H1 (cell line): ENCODE measurements at regions not wholly inside any gene's neighbourhood (a gene's known extent, or its start where the extent isn't known, plus 50 kb on each side); places are given as distances from the start of the nearest gene placed in this dataset.

Source experiments
- CTCF ChIA-PET: fragments of 300-600 bp; sonication (Branson Sonifier 250); formaldehyde crosslinking; loops from one replicate; lab custom pipeline; 2021; ENCODE audit not compliant: partially characterized antibody; lab: Charles Lee
- POLR2A ChIA-PET: fragments of 300-600 bp; sonication (Branson Sonifier 250); formaldehyde crosslinking; loops from one replicate; lab custom pipeline; 2021; ENCODE audit warnings: inconsistent platforms; ENCODE audit not compliant: partially characterized antibody; lab: Charles Lee
- DNase-seq, 2 experiments: peaks; one replicate each; pipeline versions ENCODE4 v3.0.0 to v3.0.0-alpha.2; 2010 to 2022; ENCODE audit warnings: low spot score in 2 of 2, low read depth in 1 of 2, mixed read lengths in 1 of 2
- FAIRE-seq: peaks from 2 replicates; lab custom pipeline; 2011; peaks lifted over from hg19 to GRCh38; lab: Jason Lieb, UNC
- H2AFZ ChIP-seq: 2 replicates; pipeline ENCODE4 v1.8.1; 2012; ENCODE audit warnings: low read length, inconsistent platforms
- H2AK5ac ChIP-seq: 2 replicates; pipeline ENCODE4 v1.6.1; 2013; ENCODE audit warnings: low read depth, low read length
- H2BK120ac ChIP-seq: replicated peaks from 2 replicates; pipeline ENCODE3; 2013; ENCODE audit warnings: low read depth, low read length, inconsistent platforms
- H2BK12ac ChIP-seq: 2 replicates; pipeline ENCODE4 v1.6.1; 2013; ENCODE audit warnings: low read depth, low read length
- H2BK15ac ChIP-seq: 2 replicates; pipeline ENCODE4 v1.6.1; 2013; ENCODE audit warnings: low read length
- H2BK20ac ChIP-seq: 2 replicates; pipeline ENCODE4 v1.6.1; 2013; ENCODE audit warnings: low read length
- H2BK5ac ChIP-seq: 2 replicates; pipeline ENCODE4 v1.6.1; 2013; ENCODE audit warnings: low read depth, low read length
- H3K14ac ChIP-seq: 2 replicates; pipeline ENCODE4 v1.6.1; 2013; ENCODE audit warnings: inconsistent platforms; ENCODE audit not compliant: insufficient read length
- H3K18ac ChIP-seq: 2 replicates; pipeline ENCODE4 v1.6.1; 2013; ENCODE audit warnings: low read length; ENCODE audit errors: extremely low read depth
- H3K23ac ChIP-seq: 2 replicates; pipeline ENCODE4 v1.6.1; 2013; ENCODE audit warnings: inconsistent platforms; ENCODE audit not compliant: insufficient read length
- H3K23me2 ChIP-seq: 2 replicates; pipeline ENCODE4 v1.6.1; 2013; ENCODE audit warnings: low read depth, low read length
- H3K27ac ChIP-seq: 2 replicates; pipeline ENCODE4 v1.6.1; 2011; ENCODE audit warnings: low read depth, low read length, inconsistent platforms
- H3K27me3 ChIP-seq, 4 experiments: replicated peaks in 1 of 4; 1 replicate in 1 of 4; 2 replicates in 3 of 4; pipeline versions ENCODE4 v1.6.1 to v1.8.1; 2011 to 2013; ENCODE audit warnings: low read length in 3 of 4, mild to moderate bottlenecking in 3 of 4, inconsistent platforms in 2 of 4, mixed read lengths in 2 of 4, moderate library complexity in 1 of 4; ENCODE audit not compliant: control insufficient read depth in 3 of 4, insufficient read depth in 3 of 4; ENCODE audit errors: extremely low read depth in 1 of 4
- H3K36me3 ChIP-seq, 4 experiments: 2 replicates each; pipeline versions ENCODE4 v1.6.1 to v1.8.1; 2011 to 2013; ENCODE audit warnings: mild to moderate bottlenecking in 4 of 4, low read length in 3 of 4, moderate library complexity in 2 of 4, control low read depth in 1 of 4, inconsistent platforms in 1 of 4; ENCODE audit not compliant: insufficient read depth in 4 of 4, control insufficient read depth in 2 of 4
- H3K4ac ChIP-seq: replicated peaks from 2 replicates; pipeline ENCODE3; 2013; ENCODE audit warnings: low read length, low read depth, mixed read lengths, inconsistent platforms; ENCODE audit not compliant: insufficient read length
- H3K4me1 ChIP-seq, 4 experiments: replicated peaks in 1 of 4; 1 replicate in 1 of 4; 2 replicates in 3 of 4; pipeline versions ENCODE4 v1.6.1 to v1.8.1; 2011 to 2013; ENCODE audit warnings: low read length in 3 of 4, inconsistent platforms in 2 of 4, mixed read lengths in 1 of 4; ENCODE audit not compliant: insufficient read depth in 4 of 4, control insufficient read depth in 3 of 4
- H3K4me2 ChIP-seq, 2 experiments: 2 replicates each; pipeline versions ENCODE4 v1.6.1 to v1.8.1; 2011 to 2013; ENCODE audit warnings: low read depth in 2 of 2, low read length in 2 of 2, control low read depth in 1 of 2, inconsistent platforms in 1 of 2, mild to moderate bottlenecking in 1 of 2; ENCODE audit not compliant: insufficient read depth in 1 of 2
- H3K4me3 ChIP-seq, 4 experiments: fragments of 200-600, 300-600 bp in 1 of 4; sonication (generic), shearing (Covaris generic), sonication (Bioruptor Twin) in 1 of 4; 2 replicates each; pipeline versions ENCODE4 v1.5.1 to v1.8.1; 2011 to 2016; ENCODE audit warnings: low read length in 4 of 4, low read depth in 3 of 4, control low read depth in 2 of 4, inconsistent platforms in 2 of 4, mild to moderate bottlenecking in 2 of 4, mixed read lengths in 1 of 4, moderate library complexity in 1 of 4; ENCODE audit not compliant: insufficient read depth in 2 of 4; ENCODE audit errors: extremely low read depth in 1 of 4
- H3K56ac ChIP-seq: replicated peaks from 2 replicates; pipeline ENCODE3; 2013; ENCODE audit warnings: low read depth, mild to moderate bottlenecking, mixed read lengths, low read length, inconsistent platforms; ENCODE audit not compliant: insufficient read length
- H3K79me1 ChIP-seq: 2 replicates; pipeline ENCODE4 v1.6.1; 2013; ENCODE audit warnings: low read depth, low read length, control low read depth
- H3K79me2 ChIP-seq, 2 experiments: 2 replicates each; pipeline versions ENCODE4 v1.6.1 to v1.8.1; 2012 to 2013; ENCODE audit warnings: low read length in 2 of 2, mild to moderate bottlenecking in 2 of 2, inconsistent platforms in 1 of 2; ENCODE audit not compliant: insufficient read depth in 2 of 2, control insufficient read depth in 1 of 2
- H3K9ac ChIP-seq, 4 experiments: replicated peaks in 1 of 4; 1 replicate in 1 of 4; 2 replicates in 3 of 4; pipeline versions ENCODE4 v1.6.1 to v1.8.1; 2011 to 2013; ENCODE audit warnings: low read depth in 3 of 4, low read length in 3 of 4, control low read depth in 2 of 4, mild to moderate bottlenecking in 2 of 4, moderate library complexity in 2 of 4, inconsistent platforms in 1 of 4; ENCODE audit errors: extremely low read depth in 1 of 4
- H3K9me3 ChIP-seq, 2 experiments: 2 replicates each; pipeline versions ENCODE4 v1.6.1 to v1.8.1; 2012 to 2013; ENCODE audit warnings: mild to moderate bottlenecking in 2 of 2, moderate library complexity in 2 of 2, control low read depth in 1 of 2, inconsistent platforms in 1 of 2, low read depth in 1 of 2, low read length in 1 of 2, mixed read lengths in 1 of 2; ENCODE audit not compliant: insufficient read depth in 2 of 2
- H4K20me1 ChIP-seq, 2 experiments: replicated peaks in 1 of 2; 2 replicates each; pipeline versions ENCODE3 to v1.8.1; 2011 to 2013; ENCODE audit warnings: inconsistent platforms in 2 of 2, low read length in 2 of 2, mild to moderate bottlenecking in 1 of 2; ENCODE audit not compliant: insufficient read depth in 2 of 2, control insufficient read depth in 1 of 2
- H4K5ac ChIP-seq: 2 replicates; pipeline ENCODE4 v1.6.1; 2013; ENCODE audit warnings: low read length, low read depth, mixed read lengths, inconsistent platforms; ENCODE audit not compliant: insufficient read length
- H4K8ac ChIP-seq: 2 replicates; pipeline ENCODE4 v1.8.0; 2013; ENCODE audit warnings: mild to moderate bottlenecking, moderate library complexity, low read length, inconsistent platforms; ENCODE audit not compliant: insufficient read depth; ENCODE audit errors: extremely low read depth
- H4K91ac ChIP-seq: replicated peaks from 2 replicates; pipeline ENCODE3; 2013; ENCODE audit warnings: low read length, mixed read lengths, inconsistent platforms; ENCODE audit not compliant: insufficient read length
- BACH1 ChIP-seq: IDR thresholded peaks from 2 replicates; pipeline ENCODE4 v1.6.1; 2012; ENCODE audit warnings: low read length, improper control_type of control experiment
- BCL11A ChIP-seq, 2 experiments: IDR thresholded peaks; one replicate each; pipeline ENCODE4 v1.6.1; 2011; ENCODE audit warnings: low read depth in 2 of 2, low read length in 2 of 2, mild to moderate bottlenecking in 2 of 2
- CBX5 ChIP-seq: fragments of 300-800, 300-1000 bp; sonication (generic); IDR thresholded peaks from 2 replicates; pipeline ENCODE4 v1.7.1; 2016; ENCODE audit warnings: antibody characterized with exemption, low read length, low read depth
- CHD1 ChIP-seq: IDR thresholded peaks from 2 replicates; pipeline ENCODE4 v1.6.1; 2012; ENCODE audit warnings: low read depth, low read length, improper control_type of control experiment
- E2F6 ChIP-seq: IDR thresholded peaks from 2 replicates; pipeline ENCODE4 v1.6.1; 2012; ENCODE audit warnings: inconsistent platforms
- HDAC6 ChIP-seq: IDR thresholded peaks from one replicate; pipeline ENCODE4 v1.7.1; 2012; ENCODE audit warnings: low read depth, mild to moderate bottlenecking, inconsistent platforms, low read length, moderate library complexity
- JUN ChIP-seq: IDR thresholded peaks from 2 replicates; pipeline ENCODE4 v1.6.1; 2011; ENCODE audit warnings: low read depth, mild to moderate bottlenecking, improper control_type of control experiment, low read length
- JUND ChIP-seq: IDR thresholded peaks from 2 replicates; pipeline ENCODE4 v1.6.1; 2011; ENCODE audit warnings: mild to moderate bottlenecking, improper control_type of control experiment, low read length
- KDM4A ChIP-seq: IDR thresholded peaks from one replicate; pipeline ENCODE4 v1.7.1; 2012; ENCODE audit warnings: low read depth, mild to moderate bottlenecking, moderate library complexity, low read length, inconsistent platforms; ENCODE audit not compliant: severe bottlenecking
- PHF8 ChIP-seq: fragments of 200-600 bp; sonication (generic); conservative IDR thresholded peaks from 2 replicates; pipeline ENCODE4 v1.7.1; 2012; ENCODE audit warnings: low read depth, mild to moderate bottlenecking, inconsistent platforms, low read length, moderate library complexity
- POLR2A ChIP-seq, 2 experiments: IDR thresholded peaks; 1 replicate in 1 of 2; 2 replicates in 1 of 2; pipeline ENCODE4 v1.6.1; 2011; ENCODE audit warnings: low read depth in 2 of 2, low read length in 2 of 2, mild to moderate bottlenecking in 2 of 2; ENCODE audit errors: control extremely low read depth in 1 of 2
- POU5F1 ChIP-seq: IDR thresholded peaks from 2 replicates; pipeline ENCODE4 v1.6.1; 2011; ENCODE audit warnings: low read depth, mild to moderate bottlenecking, low read length, moderate library complexity
- RXRA ChIP-seq: IDR thresholded peaks from 2 replicates; pipeline ENCODE4 v1.6.1; 2011; ENCODE audit warnings: low read depth, mild to moderate bottlenecking, low read length, moderate library complexity; ENCODE audit not compliant: insufficient read depth
- USF2 ChIP-seq: IDR thresholded peaks from 2 replicates; pipeline ENCODE4 v1.6.1; 2011; ENCODE audit warnings: low read length, improper control_type of control experiment

GRCh38 chr5:114060866-114061265, 301.0 kb upstream of the KCNN2 start:
- Histone ChIP-seq H3K9me3 (no peaks in the 10 kb centered on the region), H2BK12ac (no peak overlapping the region), H3K23ac (no peak overlapping the region), H3K36me3 (no peaks in the 10 kb centered on the region), H2BK15ac (no peak overlapping the region), H2BK20ac (no peak overlapping the region), H3K27ac (no peak overlapping the region), H2BK120ac (no peak overlapping the region), H3K4me2 (no peak overlapping the region), H3K79me2 (no peaks in the 10 kb centered on the region), H3K27me3 (peaks cover 1 to 12% (median 11%) of the 10 kb centered on the region in 4 experiments), H3K18ac (no peak overlapping the region), H4K5ac (no peak overlapping the region), H4K8ac (no peak overlapping the region), H2AFZ (no peak overlapping the region), H3K4me1 (peaks cover 0 to 7% (median 5%) of the 10 kb centered on the region in 4 experiments; a peak in 4 of 7 replicates), H3K56ac (no peak overlapping the region), H2BK5ac (no peak overlapping the region), H2AK5ac (no peak overlapping the region), H3K9ac (no peak overlapping the region), H4K20me1 (no peaks in the 10 kb centered on the region), H3K23me2 (peaks cover 5% of the 10 kb centered on the region; the same call in 1 of the 2 replicates), H3K4me3 (no peak overlapping the region), H3K14ac (no peak overlapping the region), H3K79me1 (no peaks in the 10 kb centered on the region), H3K4ac (no peak overlapping the region), H4K91ac (no peak overlapping the region)
- ChIA-PET CTCF (no interaction called here), POLR2A (no interaction called here)
- no peak for DNase-seq
- no peak for TF ChIP-seq E2F6
- TF ChIP-seq JUN = no peak
- no peak for TF ChIP-seq CBX5
- no peak for TF ChIP-seq KDM4A
- TF ChIP-seq BCL11A (IDR thresholded peaks at IDR 0.05; ENCODE audit: low read depth in 2 of 2, low read length in 2 of 2) = no peak
- no peak for TF ChIP-seq POLR2A (IDR thresholded peaks at IDR 0.05; ENCODE audit: control extremely low read depth in 1 of 2, low read depth in 2 of 2, low read length in 2 of 2)
- no peak for TF ChIP-seq PHF8
- TF ChIP-seq JUND = no peak
- no peak for TF ChIP-seq POU5F1
- TF ChIP-seq CHD1 = no peak
- TF ChIP-seq RXRA = no peak
- no peak for TF ChIP-seq BACH1
- TF ChIP-seq HDAC6 = no peak
- TF ChIP-seq USF2 = no peak
- no peak for FAIRE-seq
